ENCODE measurements at regions not wholly inside any gene's neighbourhood (a gene's known extent, or its start where the extent isn't known, plus 50 kb on each side); places are given as distances from the start of the nearest gene placed in this dataset.

- TF ChIP-seq CTCF (IDR thresholded peaks at IDR 0.05; ENCODE audit: low read depth, low read length) (no peak), EZH2phosphoT487 (IDR thresholded peaks at IDR 0.05; ENCODE audit: low read depth) (no peak)
- no peaks in the 10 kb centered on the region for H3K36me3 ChIP-seq (replicated peaks; ENCODE audit: low read depth, low read length)
- no peak overlapping the region for H3K9ac ChIP-seq (ENCODE audit: low read length)
- H3K27ac ChIP-seq (ENCODE audit: low read length) = no peak overlapping the region
- no peaks in the 10 kb centered on the region for H3K79me2 ChIP-seq (ENCODE audit: low read length)
- no peaks in the 10 kb centered on the region; the same call in 1 of the 2 replicates for H3K9me3 ChIP-seq (ENCODE audit: insufficient read depth, low read length)
- H2AFZ ChIP-seq (ENCODE audit: low read depth, low read length) = no peak overlapping the region
- H3K4me3 ChIP-seq (ENCODE audit: low read length) = no peak overlapping the region
- H3K4me2 ChIP-seq (ENCODE audit: low read length) = no peak overlapping the region
- 0 out of 2 replicates have a peak, but pooled peaks cover 5% of the 10 kb centered on the region for H3K4me1 ChIP-seq (ENCODE audit: low read length)
- H4K20me1 ChIP-seq (ENCODE audit: insufficient read depth, low read length) = no peaks in the 10 kb centered on the region
- no peaks in the 10 kb centered on the region for H3K27me3 ChIP-seq (ENCODE audit: low read depth, low read length)
These were observed 1697.2 kb upstream of the PCDH20 start for GRCh38 chr13:63112799-63113395.

- Histone ChIP-seq H3K79me2 (ENCODE audit: low read length) (no peaks in the 10 kb centered on the region), H3K9ac (ENCODE audit: low read length) (no peak overlapping the region), H3K4me2 (ENCODE audit: low read length) (no peak overlapping the region), H3K9me3 (ENCODE audit: insufficient read depth, low read length) (no peaks in the 10 kb centered on the region; the same call in 1 of the 2 replicates), H3K27me3 (ENCODE audit: low read depth, low read length) (no peaks in the 10 kb centered on the region), H3K4me1 (ENCODE audit: low read length) (0 out of 2 replicates have a peak, but pooled peaks cover 5% of the 10 kb centered on the region), H3K36me3 (replicated peaks; ENCODE audit: low read depth, low read length) (no peaks in the 10 kb centered on the region), H4K20me1 (ENCODE audit: insufficient read depth, low read length) (no peaks in the 10 kb centered on the region), H3K27ac (ENCODE audit: low read length) (no peak overlapping the region), H2AFZ (ENCODE audit: low read depth, low read length) (0 out of 2 replicates have a peak overlapping the region, but pooled peaks have one; percentile 1), H3K4me3 (ENCODE audit: low read length) (no peak overlapping the region)
- no peak for TF ChIP-seq CTCF (IDR thresholded peaks at IDR 0.05; ENCODE audit: low read depth, low read length)
- TF ChIP-seq EZH2phosphoT487 (IDR thresholded peaks at IDR 0.05; ENCODE audit: low read depth) = no peak
These were observed 1694.8 kb upstream of the PCDH20 start for GRCh38 chr13:63110466-63110865.

GRCh38 chr13:63107179-63107943 lies 1691.7 kb upstream of the PCDH20 start:
- Histone ChIP-seq H2AFZ (ENCODE audit: low read depth, low read length) (peak overlapping the region; percentile 32; the same call in 1 of the 2 replicates), H3K4me2 (ENCODE audit: low read length) (peak overlapping the region; percentile 34)

More at GRCh38 chr13:63107179-63107943, 1691.7 kb upstream of the PCDH20 start:
- H3K9me3 ChIP-seq (ENCODE audit: insufficient read depth, low read length) = no peaks in the 10 kb centered on the region; the same call in 1 of the 2 replicates
- H3K36me3 ChIP-seq (replicated peaks; ENCODE audit: low read depth, low read length) = no peaks in the 10 kb centered on the region
- H3K27ac ChIP-seq (ENCODE audit: low read length) = no peak overlapping the region
- H3K4me1 ChIP-seq (ENCODE audit: low read length) = 0 out of 2 replicates have a peak, but pooled peaks cover 5% of the 10 kb centered on the region
- H3K79me2 ChIP-seq (ENCODE audit: low read length) = no peaks in the 10 kb centered on the region
- TF ChIP-seq EZH2phosphoT487 (IDR thresholded peaks at IDR 0.05; ENCODE audit: low read depth) (no peak), CTCF (IDR thresholded peaks at IDR 0.05; ENCODE audit: low read depth, low read length) (no peak)
- H3K4me3 ChIP-seq (ENCODE audit: low read length) = no peak overlapping the region
- H3K27me3 ChIP-seq (ENCODE audit: low read depth, low read length) = no peaks in the 10 kb centered on the region
- no peaks in the 10 kb centered on the region for H4K20me1 ChIP-seq (ENCODE audit: insufficient read depth, low read length)
- H3K9ac ChIP-seq (ENCODE audit: low read length) = no peak overlapping the region
